AG09309 (cell line): ENCODE measurements at regions not wholly inside any gene's neighbourhood (a gene's known extent, or its start where the extent isn't known, plus 50 kb on each side); places are given as distances from the start of the nearest gene placed in this dataset.

Experiments used
- DNase-seq: peaks from one replicate; pipeline ENCODE4 v3.0.0-alpha.2; 2010; ENCODE audit warnings: low read depth
- H3K4me3 ChIP-seq: 2 replicates; pipeline ENCODE4 v1.5.1; 2011; ENCODE audit warnings: mild to moderate bottlenecking, low read depth, low read length, moderate library complexity; ENCODE audit not compliant: control insufficient read depth
- CTCF ChIP-seq: IDR thresholded peaks from 2 replicates; pipeline ENCODE4 v1.5.1; 2011; ENCODE audit warnings: mild to moderate bottlenecking, low read depth, low read length, inconsistent platforms; ENCODE audit not compliant: insufficient read depth, control insufficient read depth; ENCODE audit errors: missing control alignments

- no peak for DNase-seq
- TF ChIP-seq CTCF = no peak
- H3K4me3 ChIP-seq = no peak overlapping the region
Measured at GRCh38 chr18:10074728-10075127, 160.9 kb downstream of the VAPA start.

- no peak for TF ChIP-seq CTCF
- H3K4me3 ChIP-seq = no peak overlapping the region
- no peak for DNase-seq
Measured at GRCh38 chr18:10076502-10077030, 162.8 kb downstream of the VAPA start.

GRCh38 chr18:10077986-10078385, 164.2 kb downstream of the VAPA start:
- TF ChIP-seq CTCF = no peak
- no peak for DNase-seq
- H3K4me3 ChIP-seq = no peak overlapping the region

GRCh38 chr18:10080372-10080771, 166.6 kb downstream of the VAPA start:
- TF ChIP-seq CTCF = no peak
- H3K4me3 ChIP-seq = no peak overlapping the region
- DNase-seq = no peak

- no peak for DNase-seq
- H3K4me3 ChIP-seq = no peak overlapping the region
- no peak for TF ChIP-seq CTCF
Measured at GRCh38 chr18:10081492-10081891, 167.7 kb downstream of the VAPA start.

- no peak for DNase-seq
- H3K4me3 ChIP-seq = no peak overlapping the region
- no peak for TF ChIP-seq CTCF
Measured at GRCh38 chr18:10085416-10085815, 171.6 kb downstream of the VAPA start.

- H3K4me3 ChIP-seq = no peak overlapping the region
- no peak for DNase-seq
- no peak for TF ChIP-seq CTCF
Measured at GRCh38 chr18:10085876-10086275, 172.1 kb downstream of the VAPA start.
